Transverse colon (tissue), 4 donors: ENCODE measurements at regions not wholly inside any gene's neighbourhood (a gene's known extent, or its start where the extent isn't known, plus 50 kb on each side); places are given as distances from the start of the nearest gene placed in this dataset.

ENCODE experiments used
- DNase-seq: peaks from one replicate; pipeline ENCODE4 v3.0.0-alpha.2; 2019
- H3K27ac ChIP-seq, 4 donors: fragments of 200-600 bp; sonication (generic); 2 replicates each; pipeline ENCODE4 v1.5.1; 2016 to 2018; ENCODE audit warnings: inconsistent platforms in 4 of 4
- H3K27me3 ChIP-seq: fragments of 200-600 bp; sonication (generic); 2 replicates; pipeline ENCODE4 v1.5.1; 2017; ENCODE audit warnings: inconsistent platforms
- H3K36me3 ChIP-seq, 4 donors: fragments of 200-600 bp; sonication (generic); 2 replicates each; pipeline ENCODE4 v1.5.1; 2017 to 2019; ENCODE audit warnings: inconsistent platforms in 4 of 4
- H3K4me1 ChIP-seq, 4 donors: fragments of 200-600 bp; sonication (generic); 2 replicates each; pipeline ENCODE4 v1.5.1; 2017 to 2020; ENCODE audit warnings: inconsistent platforms in 4 of 4
- H3K4me3 ChIP-seq, 4 donors: fragments of 200-600 bp; sonication (generic); 1 replicate in 1 of 4; 2 replicates in 3 of 4; pipeline versions ENCODE4 v1.5.1 to v1.6.1; 2017 to 2019; ENCODE audit warnings: inconsistent platforms in 4 of 4
- H3K9me3 ChIP-seq, 2 donors: fragments of 200-600 bp; sonication (generic); 2 replicates each; pipeline ENCODE4 v1.5.1; 2017 to 2019; ENCODE audit warnings: inconsistent platforms in 2 of 2
- EP300 ChIP-seq: sonication (generic); formaldehyde crosslinking; IDR thresholded peaks from one replicate; pipeline ENCODE4 v1.6.1; 2017; ENCODE audit warnings: antibody characterized with exemption, low read depth
- POLR2A ChIP-seq: fragments of 450-650 bp; IDR thresholded peaks from one replicate; pipeline ENCODE4 v1.6.1; 2016; ENCODE audit warnings: antibody characterized with exemption, mild to moderate bottlenecking, moderate library complexity
- POLR2AphosphoS5 ChIP-seq, 3 donors: sonication (generic); formaldehyde crosslinking; IDR thresholded peaks; one replicate each; pipeline ENCODE4 v1.6.1; 2016; ENCODE audit warnings: antibody characterized with exemption in 3 of 3
- WGBS, 2 donors: methylation state at CpG; one replicate each; pipeline ENCODE4 v1.1.5; 2018; ENCODE audit warnings: low coverage in 1 of 2; 5-methylcytosine and 5-hydroxymethylcytosine counted together
- in situ Hi-C, 4 donors: fragments of 200-750 bp; cut with MboI; loops; one replicate each; pipeline versions ENCODE4 v1.15.0 to v1.15.1; 2017; ENCODE audit warnings: low sequenced_read_pairs in 3 of 4, low pct_ligation_motif_present in 1 of 4, low pct_unique_long_range_greater_than_20kb in 1 of 4
- intact Hi-C: fragments of 100-400 bp; cut with DNase I; formaldehyde crosslinking; loops from one replicate; pipeline ENCODE4 v1.15.1; 2023; ENCODE audit warnings: low total_unique reads
- TF ChIP-seq, protein P1 (sequence below), 5 experiments: fragments of 200-600 bp in 3 of 5; fragments of 450-650 bp in 2 of 5; sonication (generic) in 3 of 5; IDR thresholded peaks; 1 replicate in 2 of 5; 2 replicates in 3 of 5; pipeline ENCODE4 v1.5.1; 2016 to 2017; ENCODE audit warnings: antibody characterized with exemption in 5 of 5, inconsistent platforms in 3 of 5, mild to moderate bottlenecking in 2 of 5, moderate library complexity in 1 of 5

- TF ChIP-seq, protein P1, sequence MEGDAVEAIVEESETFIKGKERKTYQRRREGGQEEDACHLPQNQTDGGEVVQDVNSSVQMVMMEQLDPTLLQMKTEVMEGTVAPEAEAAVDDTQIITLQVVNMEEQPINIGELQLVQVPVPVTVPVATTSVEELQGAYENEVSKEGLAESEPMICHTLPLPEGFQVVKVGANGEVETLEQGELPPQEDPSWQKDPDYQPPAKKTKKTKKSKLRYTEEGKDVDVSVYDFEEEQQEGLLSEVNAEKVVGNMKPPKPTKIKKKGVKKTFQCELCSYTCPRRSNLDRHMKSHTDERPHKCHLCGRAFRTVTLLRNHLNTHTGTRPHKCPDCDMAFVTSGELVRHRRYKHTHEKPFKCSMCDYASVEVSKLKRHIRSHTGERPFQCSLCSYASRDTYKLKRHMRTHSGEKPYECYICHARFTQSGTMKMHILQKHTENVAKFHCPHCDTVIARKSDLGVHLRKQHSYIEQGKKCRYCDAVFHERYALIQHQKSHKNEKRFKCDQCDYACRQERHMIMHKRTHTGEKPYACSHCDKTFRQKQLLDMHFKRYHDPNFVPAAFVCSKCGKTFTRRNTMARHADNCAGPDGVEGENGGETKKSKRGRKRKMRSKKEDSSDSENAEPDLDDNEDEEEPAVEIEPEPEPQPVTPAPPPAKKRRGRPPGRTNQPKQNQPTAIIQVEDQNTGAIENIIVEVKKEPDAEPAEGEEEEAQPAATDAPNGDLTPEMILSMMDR (IDR thresholded peaks at IDR 0.05) = no peak
- TF ChIP-seq POLR2A = no peak
- no peak for TF ChIP-seq POLR2AphosphoS5 (IDR thresholded peaks at IDR 0.05)
- no peak for TF ChIP-seq EP300
- intact Hi-C loops (no loop called here), in situ Hi-C loops (no loop called here)
- H3K9me3 ChIP-seq = no peaks in the 10 kb centered on the region
- H3K27ac ChIP-seq = no peak overlapping the region
- DNase-seq = no peak
- H3K4me1 ChIP-seq = no peaks in the 10 kb centered on the region
- H3K27me3 ChIP-seq = no peaks in the 10 kb centered on the region
- H3K4me3 ChIP-seq = no peak overlapping the region
- no peaks in the 10 kb centered on the region for H3K36me3 ChIP-seq
Measured at GRCh38 chr6:62714112-62714511, 428.1 kb upstream of the KHDRBS2 start.

DNA sequence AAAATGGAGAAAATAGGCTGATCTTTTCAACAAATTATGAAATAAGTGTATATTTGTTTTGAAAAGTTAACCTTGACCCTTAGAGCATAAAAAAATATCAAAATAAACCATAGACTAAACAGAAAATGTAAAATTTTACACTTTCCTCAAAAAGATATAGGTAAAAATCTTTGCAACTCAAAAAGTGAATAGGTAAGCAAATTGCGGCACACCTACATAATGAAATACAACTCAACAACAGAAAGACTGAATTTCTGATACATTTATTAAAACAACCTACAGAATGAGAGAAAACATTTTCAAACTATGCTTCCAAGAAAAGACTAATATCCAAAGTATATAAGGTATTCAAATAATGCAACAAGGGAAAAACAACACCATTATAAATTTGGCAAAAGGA, 425.7 kb upstream of the KHDRBS2 start:
- WGBS, 2 donors = 92 to 97% methylated on average over 1 of the region's 1 CpG
- no peak for DNase-seq
- TF ChIP-seq EP300 = no peak
- TF ChIP-seq POLR2AphosphoS5 (IDR thresholded peaks at IDR 0.05) = no peak
- no peak for TF ChIP-seq POLR2A
- TF ChIP-seq, protein P1 (IDR thresholded peaks at IDR 0.05) = no peak
- H3K9me3 ChIP-seq = no peaks in the 10 kb centered on the region
- H3K36me3 ChIP-seq = no peaks in the 10 kb centered on the region
- no peaks in the 10 kb centered on the region for H3K27me3 ChIP-seq
- in situ Hi-C loops = no loop called here
- no peak overlapping the region for H3K4me3 ChIP-seq
- no peak overlapping the region for H3K27ac ChIP-seq
- no peaks in the 10 kb centered on the region for H3K4me1 ChIP-seq
- intact Hi-C loops = no loop called here

DNA sequence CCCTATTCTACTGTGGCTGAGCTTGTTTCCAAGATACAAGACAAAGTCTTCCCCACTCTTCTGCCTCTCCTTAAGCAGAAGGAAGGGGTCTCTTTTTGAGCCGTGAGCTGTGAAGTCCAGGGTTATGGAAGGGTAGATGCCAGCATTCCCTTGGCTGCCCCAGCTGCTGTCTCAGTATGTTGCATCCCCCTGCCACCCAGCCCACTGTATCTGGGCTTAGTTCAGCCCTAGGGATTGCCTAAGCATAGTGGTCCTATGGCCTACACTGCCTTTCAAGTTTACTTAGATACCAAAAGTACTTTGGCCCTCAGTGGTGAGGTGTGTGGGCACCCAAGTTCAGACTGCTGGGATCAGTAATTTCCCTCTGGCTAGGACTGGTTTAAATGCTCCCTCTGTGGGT, 421.9 kb upstream of the KHDRBS2 start:
- in situ Hi-C loops (no loop called here), intact Hi-C loops (no loop called here)
- no peak overlapping the region for H3K27ac ChIP-seq
- H3K36me3 ChIP-seq = no peaks in the 10 kb centered on the region
- H3K4me3 ChIP-seq = no peak overlapping the region
- DNase-seq = no peak
- no peaks in the 10 kb centered on the region for H3K27me3 ChIP-seq
- 91% methylated on average over 1 of the region's 1 CpG; no CpG with 5 or more reads in 1 of the 2 donors for WGBS, 2 donors
- TF ChIP-seq EP300 (no peak), POLR2AphosphoS5 (IDR thresholded peaks at IDR 0.05) (no peak), POLR2A (no peak)
- TF ChIP-seq, protein P1 (IDR thresholded peaks at IDR 0.05) = no peak
- H3K4me1 ChIP-seq = no peaks in the 10 kb centered on the region
- H3K9me3 ChIP-seq = no peaks in the 10 kb centered on the region

DNA sequence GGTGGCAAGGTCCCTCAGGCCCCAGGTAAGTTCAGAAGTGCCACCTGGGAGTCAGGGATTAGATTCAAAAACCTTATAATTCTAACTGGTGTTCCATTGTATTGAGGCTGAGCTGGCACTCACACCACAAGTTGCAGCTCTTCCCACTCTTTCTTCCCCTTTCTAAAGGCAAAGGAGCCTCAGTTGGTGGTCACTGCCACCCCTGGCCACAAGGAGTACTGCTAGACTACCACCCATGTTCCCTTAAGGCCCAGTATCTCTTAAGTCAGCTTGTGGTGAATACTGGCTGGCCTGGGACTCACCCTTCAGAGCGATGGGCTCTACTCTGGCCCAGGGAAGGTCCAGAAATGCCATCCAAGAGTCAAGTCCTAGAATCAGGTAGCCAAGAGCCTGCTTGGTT, 421.1 kb upstream of the KHDRBS2 start:
- H3K4me3 ChIP-seq = no peak overlapping the region
- H3K9me3 ChIP-seq = no peaks in the 10 kb centered on the region
- no peaks in the 10 kb centered on the region for H3K36me3 ChIP-seq
- WGBS, 2 donors = 82% methylated on average over 1 of the region's 1 CpG; no CpG with 5 or more reads in 1 of the 2 donors
- no peak for DNase-seq
- H3K27ac ChIP-seq = no peak overlapping the region
- in situ Hi-C loops (no loop called here), intact Hi-C loops (no loop called here)
- H3K4me1 ChIP-seq = no peaks in the 10 kb centered on the region
- H3K27me3 ChIP-seq = no peaks in the 10 kb centered on the region
- TF ChIP-seq, protein P1 (IDR thresholded peaks at IDR 0.05) = no peak
- no peak for TF ChIP-seq POLR2A
- TF ChIP-seq EP300 = no peak
- no peak for TF ChIP-seq POLR2AphosphoS5 (IDR thresholded peaks at IDR 0.05)
